ENCODE measurements at regions not wholly inside any gene's neighbourhood (a gene's known extent, or its start where the extent isn't known, plus 50 kb on each side); places are given as distances from the start of the nearest gene placed in this dataset.

GRCh38 chr2:49291619-49292018, 137.3 kb upstream of the FSHR start:
- CTCF ChIA-PET, result no interaction called here
- Histone ChIP-seq H4K20me1 (ENCODE audit: insufficient read depth) (no peaks in the 10 kb centered on the region), H2AFZ (ENCODE audit: low read depth, low read length, poor library complexity, severe bottlenecking) (no peak overlapping the region), H3K79me2 (ENCODE audit: insufficient read depth, low read length) (no peaks in the 10 kb centered on the region), H3K4me3 (replicated peaks in 1 of 2; ENCODE audit: low read depth in 1 of 2, low read length in 2 of 2) (no peak overlapping the region), H3K36me3 (ENCODE audit: control insufficient read depth in 1 of 2, insufficient read depth in 2 of 2, low read length in 2 of 2) (no peaks in the 10 kb centered on the region), H3K27me3 (ENCODE audit: insufficient read depth, low read length) (no peaks in the 10 kb centered on the region), H3K9me2 (ENCODE audit: insufficient read depth) (no peaks in the 10 kb centered on the region), H3K4me1 (ENCODE audit: control insufficient read depth in 1 of 2, insufficient read depth in 2 of 2, low read length in 2 of 2) (no peaks in the 10 kb centered on the region), H3K9me3 (ENCODE audit: control insufficient read depth in 1 of 2, insufficient read depth in 1 of 2, low read depth in 1 of 2, low read length in 2 of 2) (peaks cover 0 to 12% of the 10 kb centered on the region in 2 experiments; a peak in 2 of 4 replicates), H3K4me2 (ENCODE audit: low read length) (no peak overlapping the region), H3K9ac (ENCODE audit: low read length) (no peak overlapping the region), H3K27ac (ENCODE audit: low read depth, low read length) (no peak overlapping the region)
- POLR2A ChIA-PET, result no interaction called here
- no peak for ATAC-seq
- intact Hi-C loops (cut with micrococcal nuclease), result no loop called here
- BruUV-seq (replicated peaks), result no TSS peak
- DNase-seq (ENCODE audit: low read depth, low spot score), result no peak
- TF ChIP-seq, protein P1, sequence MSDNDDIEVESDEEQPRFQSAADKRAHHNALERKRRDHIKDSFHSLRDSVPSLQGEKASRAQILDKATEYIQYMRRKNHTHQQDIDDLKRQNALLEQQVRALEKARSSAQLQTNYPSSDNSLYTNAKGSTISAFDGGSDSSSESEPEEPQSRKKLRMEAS (IDR thresholded peaks at IDR 0.05), result no peak
- TF ChIP-seq EZH2phosphoT487 (IDR thresholded peaks at IDR 0.05; ENCODE audit: borderline replicate concordance), result no peak
- TF ChIP-seq EGR1 (IDR thresholded peaks at IDR 0.05; ENCODE audit: low read depth), result no peak
- no peak for TF ChIP-seq EZH2 (IDR thresholded peaks at IDR 0.05)
- TF ChIP-seq TCF7L2 (IDR thresholded peaks at IDR 0.05; ENCODE audit: borderline replicate concordance, extremely low read depth, insufficient read depth, insufficient read length), result no peak
- RAD21 ChIA-PET (ENCODE audit: low non-redundant PET in 1 of 2, low total read pairs in 2 of 2, uncharacterized antibody in 2 of 2, unreplicated experiment in 2 of 2), result no interaction called here

GRCh38 chr2:49289711-49290110, 135.4 kb upstream of the FSHR start:
- H3K9me3 ChIP-seq (ENCODE audit: control insufficient read depth in 1 of 2, insufficient read depth in 1 of 2, low read depth in 1 of 2, low read length in 2 of 2), result peaks cover 0 to 8% of the 10 kb centered on the region in 2 experiments; a peak in 2 of 4 replicates
- no peak for ATAC-seq
- no peaks in the 10 kb centered on the region for H3K9me2 ChIP-seq (ENCODE audit: insufficient read depth)
- BruUV-seq (replicated peaks), result no TSS peak
- no peaks in the 10 kb centered on the region for H3K36me3 ChIP-seq (ENCODE audit: control insufficient read depth in 1 of 2, insufficient read depth in 2 of 2, low read length in 2 of 2)
- ChIA-PET RAD21 (ENCODE audit: low non-redundant PET in 1 of 2, low total read pairs in 2 of 2, uncharacterized antibody in 2 of 2, unreplicated experiment in 2 of 2) (no interaction called here), CTCF (no interaction called here), POLR2A (no interaction called here)
- DNase-seq (ENCODE audit: low read depth, low spot score), result no peak
- H2AFZ ChIP-seq (ENCODE audit: low read depth, low read length, poor library complexity, severe bottlenecking), result no peak overlapping the region
- no peaks in the 10 kb centered on the region for H4K20me1 ChIP-seq (ENCODE audit: insufficient read depth)
- H3K9ac ChIP-seq (ENCODE audit: low read length), result no peak overlapping the region
- TF ChIP-seq, protein P1 (IDR thresholded peaks at IDR 0.05), result no peak
- TF ChIP-seq ZBTB33 (IDR thresholded peaks at IDR 0.05; ENCODE audit: extremely low read depth, insufficient replicate concordance, low read length), result no peak
- no peak for TF ChIP-seq RAD21 (IDR thresholded peaks at IDR 0.05; ENCODE audit: low read depth)
- TF ChIP-seq ELF1 (IDR thresholded peaks at IDR 0.05; ENCODE audit: borderline replicate concordance, low read depth), result no peak
- TF ChIP-seq CEBPB (IDR thresholded peaks at IDR 0.05; ENCODE audit: low read depth), result no peak
- TF ChIP-seq SP1 (IDR thresholded peaks at IDR 0.05; ENCODE audit: low read depth), result no peak
- TF ChIP-seq EGR1 (IDR thresholded peaks at IDR 0.05; ENCODE audit: low read depth), result no peak
- no peak for TF ChIP-seq ATF3 (IDR thresholded peaks at IDR 0.05)
- TF ChIP-seq ZFX (IDR thresholded peaks at IDR 0.05), result no peak
- TF ChIP-seq EZH2phosphoT487 (IDR thresholded peaks at IDR 0.05; ENCODE audit: borderline replicate concordance), result no peak
- TF ChIP-seq CTCF (IDR thresholded peaks at IDR 0.05 in 2 of 3, conservative IDR thresholded peaks at IDR 0.05 in 1 of 3; ENCODE audit: borderline replicate concordance in 1 of 3, insufficient read depth in 1 of 3, low read depth in 2 of 3, low read length in 2 of 3), result no peak
- TF ChIP-seq CBX3 (IDR thresholded peaks at IDR 0.05; ENCODE audit: low read depth), result no peak
- no peak for TF ChIP-seq EZH2 (IDR thresholded peaks at IDR 0.05)
- no peak for TF ChIP-seq POLR2AphosphoS5 (IDR thresholded peaks at IDR 0.05; ENCODE audit: low read depth, low read length)
- TF ChIP-seq JUND (IDR thresholded peaks at IDR 0.05), result no peak
- no peak for TF ChIP-seq POLR2A (IDR thresholded peaks at IDR 0.05; ENCODE audit: borderline replicate concordance, extremely low read depth, insufficient read depth, insufficient read length)
- H3K27ac ChIP-seq (ENCODE audit: low read depth, low read length), result no peak overlapping the region
- no peaks in the 10 kb centered on the region for H3K79me2 ChIP-seq (ENCODE audit: insufficient read depth, low read length)
- H3K4me2 ChIP-seq (ENCODE audit: low read length), result no peak overlapping the region
- no peaks in the 10 kb centered on the region for H3K27me3 ChIP-seq (ENCODE audit: insufficient read depth, low read length)
- no peak overlapping the region for H3K4me3 ChIP-seq (replicated peaks in 1 of 2; ENCODE audit: low read depth in 1 of 2, low read length in 2 of 2)
- intact Hi-C loops (cut with micrococcal nuclease), result no loop called here
- H3K4me1 ChIP-seq (ENCODE audit: control insufficient read depth in 1 of 2, insufficient read depth in 2 of 2, low read length in 2 of 2), result no peaks in the 10 kb centered on the region
